ENCODE measurements at regions not wholly inside any gene's neighbourhood (a gene's known extent, or its start where the extent isn't known, plus 50 kb on each side); places are given as distances from the start of the nearest gene placed in this dataset.
"Not testable (repeated sequence)": the region's sequence is repeated elsewhere in the genome, so short reads cannot be mapped to it uniquely, and the experiment has no call there.

DNA sequence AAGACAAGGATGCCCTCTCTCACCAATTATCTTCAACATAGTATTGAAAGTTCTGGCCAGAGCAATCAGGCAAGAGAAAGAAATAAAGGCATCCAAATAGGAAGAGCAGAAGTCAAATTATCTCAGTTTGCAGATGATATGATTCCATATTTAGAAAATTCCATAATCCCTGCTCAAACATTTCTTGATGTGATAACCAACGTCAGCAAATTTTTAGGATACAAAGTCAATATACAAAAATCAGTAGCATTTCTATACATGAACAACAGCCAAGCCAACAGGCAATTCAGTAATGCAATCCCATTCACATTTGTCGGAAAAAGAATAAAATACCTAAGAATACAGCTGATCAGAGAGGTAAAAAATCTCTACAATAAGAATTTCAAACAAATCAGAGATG, 969.7 kb upstream of the USP15 start:
- DNase-seq (ENCODE audit: low read depth in 2 of 2) = no peak

DNA sequence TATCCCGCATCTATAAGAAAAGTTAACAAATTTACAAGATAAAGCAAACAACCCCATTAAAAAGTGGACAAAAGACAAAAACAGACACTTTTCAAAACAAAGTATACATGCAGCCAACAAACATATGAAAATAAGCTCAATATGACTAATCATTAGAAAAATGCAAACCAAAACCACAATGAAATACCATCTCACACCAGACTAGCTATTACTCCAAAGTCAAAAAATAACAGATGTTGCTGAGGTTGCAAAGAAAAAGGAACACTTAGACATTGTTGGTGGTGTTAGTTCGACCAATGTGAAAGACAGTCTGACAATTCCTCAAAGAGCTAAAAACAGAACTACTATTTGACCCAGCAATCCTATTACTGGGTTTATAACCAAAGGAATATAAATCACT, 968.6 kb upstream of the USP15 start:
- no peak for DNase-seq (ENCODE audit: low read depth in 2 of 2)

DNA sequence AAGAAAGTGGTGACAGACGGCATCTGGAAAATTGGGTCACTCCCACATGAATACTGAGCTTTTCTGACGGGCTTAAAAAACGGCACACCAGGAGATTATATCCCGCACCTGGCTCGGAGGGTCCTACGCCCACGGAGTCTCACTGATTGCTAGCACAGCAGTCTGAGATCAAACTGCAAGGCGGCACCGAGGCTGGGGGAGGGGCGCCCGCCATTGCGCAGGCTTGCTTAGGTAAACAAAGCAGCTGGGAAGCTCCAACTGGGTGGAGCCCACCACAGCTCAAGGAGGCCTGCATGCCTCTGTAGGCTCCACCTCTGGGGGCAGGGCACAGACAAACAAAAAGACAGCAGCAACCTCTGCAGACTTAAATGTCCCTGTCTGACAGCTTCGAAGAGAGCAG, 966.2 kb upstream of the USP15 start:
- not testable (repeated sequence) for DNase-seq (ENCODE audit: low read depth in 2 of 2)

DNA sequence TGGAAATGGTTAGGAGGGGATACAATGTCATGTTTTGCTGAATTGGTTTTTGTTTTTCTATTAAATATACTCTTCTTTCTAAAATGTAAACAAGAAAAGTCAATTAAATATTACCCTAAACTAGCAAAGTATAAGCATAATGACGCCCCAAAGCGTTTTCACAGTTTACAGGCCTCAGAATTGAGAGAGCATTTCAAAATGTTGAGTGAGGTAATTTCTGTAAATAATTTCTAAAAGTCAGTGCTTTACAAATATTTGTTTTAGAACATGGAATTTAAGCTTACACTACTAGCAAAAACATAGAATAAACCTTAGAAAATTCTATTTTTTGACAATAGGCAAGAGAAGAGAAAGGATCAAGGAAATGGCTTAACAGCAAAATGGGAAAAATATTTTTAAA, 958.4 kb upstream of the USP15 start:
- no peak for DNase-seq (ENCODE audit: low read depth in 2 of 2)

DNA sequence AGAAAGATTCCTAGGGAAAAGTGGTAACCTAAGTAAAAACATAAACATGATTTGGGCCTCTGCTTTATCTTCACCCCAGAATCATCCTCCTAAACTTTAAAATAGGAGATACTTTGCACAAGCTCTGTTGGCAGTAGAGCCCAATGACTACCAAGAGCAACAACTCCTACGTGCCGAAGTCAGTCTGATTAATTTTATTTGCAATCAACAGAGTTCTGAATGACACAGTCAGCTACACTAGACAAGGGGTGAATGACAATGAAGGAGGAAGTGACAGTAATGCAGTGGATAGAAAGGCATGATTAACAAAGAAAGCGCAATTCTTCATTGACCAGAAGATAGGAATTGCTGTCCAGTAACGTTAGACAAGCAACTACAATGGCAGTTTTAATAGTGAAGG, 957.9 kb upstream of the USP15 start:
- no peak for DNase-seq (ENCODE audit: low read depth in 2 of 2)

DNA sequence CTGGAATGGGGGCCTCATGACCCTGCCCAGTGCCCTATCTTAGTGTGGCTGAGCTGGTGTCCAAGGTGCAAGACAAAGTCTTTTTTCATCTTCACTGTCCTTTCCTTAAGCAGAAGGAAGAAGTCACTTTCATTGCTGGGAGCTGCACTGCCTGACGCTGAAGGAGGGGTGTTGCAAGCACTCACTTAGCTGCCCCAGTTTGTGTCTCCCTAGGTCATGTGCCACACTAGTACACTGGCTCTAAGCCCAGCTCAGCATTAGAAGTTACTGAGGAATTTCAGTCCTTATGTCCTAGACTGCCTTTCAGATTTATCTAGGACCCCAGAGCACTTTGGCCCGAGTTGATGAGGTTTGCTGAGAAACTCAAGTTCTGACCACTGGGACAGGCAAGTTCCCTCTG, 952.0 kb upstream of the USP15 start:
- no peak for DNase-seq (ENCODE audit: low read depth in 2 of 2)

DNA sequence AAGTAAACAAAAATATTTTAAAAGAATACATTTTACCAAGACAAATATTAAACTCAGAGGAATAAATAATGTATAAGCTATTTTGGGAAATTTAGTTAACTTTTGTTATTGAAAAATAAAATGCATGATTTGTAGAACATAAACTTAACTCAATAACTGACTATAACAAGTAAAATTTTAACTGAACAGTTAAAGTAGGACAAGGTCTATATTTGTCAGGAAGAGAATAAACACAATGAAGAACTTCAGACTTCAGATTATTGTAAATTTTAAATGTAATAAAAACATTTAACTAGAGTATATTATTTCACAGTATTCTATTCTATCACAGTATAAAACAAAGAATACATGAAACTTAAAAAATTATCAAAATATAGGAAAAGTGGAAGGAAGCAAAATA, 948.8 kb upstream of the USP15 start:
- DNase-seq (ENCODE audit: low read depth in 2 of 2) = no peak

DNA sequence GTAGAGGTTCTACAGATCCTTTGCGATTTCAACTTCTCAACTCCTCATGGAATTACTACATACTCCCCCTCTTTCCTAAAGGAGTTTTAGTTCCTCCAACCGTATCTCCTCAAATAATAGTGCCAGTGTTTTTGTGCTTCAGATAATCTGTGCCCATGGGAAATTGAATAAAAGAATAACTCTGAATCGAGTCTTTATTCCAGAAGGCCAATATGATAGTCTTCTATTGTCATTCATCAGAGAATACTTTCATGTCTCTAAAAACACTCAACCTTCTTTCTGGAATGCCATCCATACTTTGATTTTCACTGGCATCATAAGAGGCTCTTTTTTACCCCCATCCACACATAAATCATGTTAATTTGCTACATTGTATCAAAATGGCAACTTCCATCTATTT, 911.3 kb upstream of the USP15 start:
- no peak for DNase-seq (ENCODE audit: low read depth in 2 of 2)

DNA sequence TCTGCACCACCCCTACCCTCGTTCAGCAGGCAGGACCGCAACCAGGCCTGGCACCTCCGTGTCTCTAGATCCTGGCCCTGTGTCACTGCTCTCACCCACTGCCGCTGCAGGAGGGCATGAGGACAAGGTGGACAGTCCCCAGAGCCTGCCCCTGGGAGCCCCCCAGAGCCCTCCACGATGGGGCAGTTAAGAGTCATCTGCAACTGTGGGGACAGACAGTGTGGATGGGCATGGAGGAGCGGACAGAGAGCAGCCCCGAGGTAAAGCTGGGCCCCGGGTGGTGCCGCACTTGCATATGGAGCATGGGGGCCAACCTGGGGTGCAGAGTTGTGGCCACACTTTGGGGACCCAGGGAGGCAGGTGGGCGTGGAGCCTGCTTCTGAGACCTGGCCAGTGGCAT, 905.1 kb upstream of the USP15 start:
- no peak for DNase-seq (ENCODE audit: low read depth in 2 of 2)

DNA sequence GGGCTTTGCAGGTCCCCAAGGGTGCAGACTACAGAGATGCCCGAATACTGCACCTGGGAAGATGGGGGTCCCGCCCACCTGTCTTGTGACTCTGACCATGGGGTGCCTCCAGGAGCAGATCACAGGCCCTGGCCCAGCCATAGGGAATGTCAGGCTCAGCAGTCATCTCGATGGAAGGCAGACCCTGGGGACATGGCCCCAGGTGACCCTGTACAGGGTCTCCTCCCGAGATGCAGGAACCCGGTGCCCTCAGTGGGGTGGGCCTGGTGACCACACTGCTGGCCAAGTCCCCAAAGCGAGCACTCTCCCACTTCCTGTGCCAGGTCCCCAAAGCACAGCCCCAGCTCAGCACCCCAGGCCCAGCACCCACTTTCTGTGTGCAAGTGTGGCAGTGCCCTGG, 903.7 kb upstream of the USP15 start:
- DNase-seq (ENCODE audit: low read depth in 2 of 2) = no peak

DNA sequence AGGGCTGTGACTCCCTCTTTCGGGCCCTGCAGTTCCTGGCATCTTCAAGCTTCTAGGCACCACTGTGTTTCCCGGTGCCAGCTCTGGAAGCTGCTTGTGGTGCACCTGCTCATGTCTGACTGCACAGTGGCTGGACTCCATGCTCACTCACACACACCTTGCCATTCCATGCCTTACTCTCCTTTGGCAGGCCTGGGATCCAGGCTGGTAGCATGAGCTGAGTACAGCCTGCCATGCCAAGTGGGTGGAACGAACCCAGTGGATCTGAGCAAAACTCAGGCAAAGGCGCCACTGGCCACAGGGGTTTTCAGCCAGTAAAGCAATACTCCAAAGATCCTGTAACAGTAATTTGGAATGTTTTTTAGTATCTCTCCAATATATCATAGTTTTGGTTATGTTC, 902.7 kb upstream of the USP15 start:
- DNase-seq (ENCODE audit: low read depth in 2 of 2) = no peak

DNA sequence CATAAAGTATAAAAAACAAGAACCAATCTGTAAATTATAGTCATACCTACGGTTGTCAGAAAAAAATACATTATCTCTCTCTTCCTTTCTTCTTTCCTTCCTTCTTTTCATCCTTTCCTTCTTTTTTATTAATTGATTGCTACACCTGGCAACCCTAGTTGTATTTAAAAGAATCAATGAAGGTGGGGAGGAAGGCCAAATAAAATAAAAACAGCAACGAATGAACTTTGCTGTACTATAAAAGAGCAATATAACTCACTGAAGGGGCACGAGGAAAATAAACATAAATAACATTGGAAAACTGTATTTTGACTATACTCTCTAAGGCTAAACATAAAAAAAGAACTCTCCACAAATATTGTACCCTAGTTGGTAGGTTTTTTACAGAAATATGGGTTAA, 898.2 kb upstream of the USP15 start:
- no peak for DNase-seq (ENCODE audit: low read depth in 2 of 2)

DNA sequence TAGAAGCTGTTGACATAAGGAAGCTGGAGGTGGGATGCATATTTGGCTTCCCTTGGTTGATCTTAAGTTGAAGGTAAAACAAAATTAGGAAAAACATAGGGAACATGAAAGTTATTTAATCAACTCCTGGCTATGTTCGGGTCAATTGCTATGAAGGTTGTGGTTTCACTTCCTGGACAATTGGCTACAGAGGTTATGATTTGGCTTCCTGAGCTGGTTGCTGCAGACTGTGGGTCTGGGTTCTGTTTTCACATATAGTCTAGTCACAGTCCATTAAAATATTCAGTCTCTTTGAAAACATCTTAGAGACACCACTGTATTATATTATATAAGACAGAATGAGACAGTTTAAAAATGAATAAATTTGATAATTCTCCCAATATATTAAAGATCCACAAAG, 895.2 kb upstream of the USP15 start:
- no peak for DNase-seq (ENCODE audit: low read depth in 2 of 2)

DNA sequence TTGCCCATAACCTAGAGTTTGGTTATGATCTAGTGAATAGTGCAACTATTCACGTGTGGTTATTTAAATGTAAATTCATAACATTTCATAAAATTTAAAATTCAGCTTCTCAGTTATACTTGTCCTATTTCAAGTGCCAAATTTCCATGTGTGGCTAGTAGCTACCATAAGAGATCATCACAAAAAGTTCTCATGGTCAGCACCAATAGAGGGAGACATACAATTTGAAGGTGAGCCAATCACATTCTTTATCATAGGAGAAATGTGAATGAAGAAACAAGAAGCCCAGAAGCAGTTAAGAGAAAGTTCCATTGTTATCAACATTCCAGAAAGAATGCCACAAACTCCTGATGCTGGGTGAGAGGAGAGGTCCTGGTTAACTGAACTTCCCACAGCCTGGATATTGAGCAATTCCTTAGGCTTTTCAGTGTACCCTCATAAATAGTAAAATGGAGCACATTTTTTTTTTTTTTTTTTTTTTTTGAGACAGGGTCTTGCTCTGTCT, 892.9 kb upstream of the USP15 start:
- no peak for DNase-seq (ENCODE audit: low read depth in 2 of 2)

DNA sequence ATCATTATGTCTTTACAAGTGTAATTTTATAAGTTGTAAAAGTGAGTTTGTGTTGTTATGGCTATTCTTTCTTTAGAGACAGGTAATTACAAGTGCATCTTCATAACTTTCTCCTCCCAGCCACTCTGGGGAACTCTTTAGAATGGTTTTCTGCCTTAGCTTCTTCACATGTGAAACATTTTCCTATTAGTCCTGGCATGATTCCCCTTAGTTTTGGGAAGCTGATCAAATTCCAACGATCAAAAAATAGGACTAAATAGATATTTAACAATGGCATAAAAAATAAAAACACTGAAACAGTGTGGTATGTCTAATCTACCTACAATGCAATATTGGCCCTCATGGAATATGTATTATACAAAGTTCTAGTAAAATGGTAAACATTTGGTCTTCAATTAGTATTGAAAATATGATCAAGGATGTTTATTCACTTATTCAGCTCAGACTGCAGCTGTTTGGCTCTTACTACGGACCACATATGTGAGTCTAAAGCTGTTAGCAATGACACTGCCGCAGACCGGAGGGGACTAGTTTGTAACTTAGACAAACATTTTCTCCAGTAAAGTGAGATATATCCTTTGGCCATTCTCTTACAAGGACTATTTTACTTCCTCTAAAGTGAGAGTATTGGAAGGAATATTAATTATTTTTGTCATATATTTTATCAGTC, 890.8 kb upstream of the USP15 start:
- DNase-seq (ENCODE audit: low read depth in 2 of 2) = no peak

DNA sequence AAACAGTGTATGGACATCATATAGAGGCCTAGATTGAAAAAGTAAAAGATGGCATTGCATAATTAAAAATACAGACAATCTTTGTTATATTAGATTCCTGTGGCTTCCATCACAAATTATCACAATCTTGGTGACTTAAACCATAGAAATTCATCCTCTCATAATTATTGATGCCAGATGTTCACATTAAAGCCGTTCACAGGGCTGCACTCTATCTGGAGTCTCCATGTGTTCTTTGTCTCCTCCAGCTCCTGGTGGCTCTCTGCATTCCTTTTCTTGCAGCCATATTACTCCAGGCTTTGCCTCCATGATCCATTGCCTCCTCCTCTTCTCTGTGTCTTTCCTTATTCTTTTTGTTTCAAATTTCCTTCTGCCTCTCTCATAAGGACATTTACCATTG, 875.7 kb upstream of the USP15 start:
- DNase-seq (ENCODE audit: low read depth in 2 of 2) = no peak

DNA sequence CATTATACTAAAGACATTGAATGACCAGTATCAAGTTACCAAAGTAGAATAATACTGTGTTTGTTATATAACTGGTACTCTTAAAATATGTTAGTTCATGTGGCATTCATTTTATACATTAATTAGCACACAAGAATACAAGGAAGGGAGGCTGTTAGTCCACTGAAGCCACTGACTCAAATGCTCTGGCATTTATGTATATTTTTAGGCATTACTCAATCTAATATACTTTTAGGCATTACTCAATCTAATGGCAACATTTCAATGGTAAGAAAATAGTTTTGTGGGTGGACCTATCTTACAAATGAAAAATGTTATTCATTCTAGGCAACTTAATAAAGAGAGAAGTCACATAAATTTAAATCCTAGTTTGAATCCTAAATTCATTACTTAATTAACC, 874.4 kb upstream of the USP15 start:
- DNase-seq (ENCODE audit: low read depth in 2 of 2) = no peak

DNA sequence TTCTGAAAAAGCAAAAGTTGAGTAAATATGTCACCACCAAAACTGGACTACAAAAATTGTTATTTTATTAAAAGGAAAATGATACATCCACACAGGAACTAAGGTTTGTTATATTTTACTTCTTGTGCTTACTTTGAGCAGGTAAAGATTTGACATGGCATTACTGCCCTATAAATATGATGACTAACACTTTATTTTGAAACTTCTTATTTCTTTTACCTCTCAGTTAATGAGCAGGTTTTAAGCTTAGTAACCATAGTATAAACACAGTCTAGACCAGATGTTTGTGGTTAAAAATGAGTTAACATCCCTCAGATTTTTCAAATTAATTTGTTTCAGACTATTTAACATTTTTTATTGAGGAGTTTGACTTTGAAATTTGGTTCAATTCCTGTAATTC, 862.5 kb upstream of the USP15 start:
- DNase-seq (ENCODE audit: low read depth in 2 of 2) = no peak

DNA sequence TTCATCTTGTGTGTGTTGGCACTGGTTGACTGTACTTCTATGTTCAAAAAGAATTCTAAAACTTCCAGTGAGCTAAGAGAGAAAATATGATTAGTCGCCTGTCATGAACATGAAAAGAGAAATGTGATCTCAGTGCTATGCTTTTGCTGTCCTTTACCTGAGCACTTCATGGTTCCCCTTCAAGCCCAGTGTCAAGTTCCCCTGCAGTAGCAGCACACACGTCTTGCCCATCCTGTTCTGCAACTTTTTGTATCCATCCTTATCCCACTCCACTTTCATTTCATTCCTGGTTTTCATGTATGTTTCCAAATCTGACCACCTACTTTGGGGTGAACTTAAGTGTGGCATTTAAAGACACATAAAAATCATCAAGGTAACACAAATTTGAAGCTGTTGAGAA, 848.0 kb upstream of the USP15 start:
- no peak for DNase-seq (ENCODE audit: low read depth in 2 of 2)

DNA sequence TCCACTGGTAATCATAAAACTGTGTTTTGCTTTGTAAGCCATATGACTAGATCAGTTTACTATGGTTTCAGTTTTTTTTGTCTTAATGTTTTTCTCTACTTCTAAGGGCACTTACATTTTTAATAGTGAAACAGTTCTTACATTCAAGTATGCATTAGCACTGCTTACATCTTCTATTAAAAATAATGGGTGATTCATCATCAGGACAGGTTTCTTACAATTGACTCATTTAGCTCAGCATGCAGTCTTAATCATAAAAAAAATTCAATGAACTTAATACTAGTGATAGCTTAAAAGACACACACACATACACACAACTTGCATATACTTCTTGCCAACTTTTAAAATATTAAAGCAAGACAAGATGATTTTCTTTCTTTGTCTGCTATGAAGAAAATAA, 845.7 kb upstream of the USP15 start:
- no peak for DNase-seq (ENCODE audit: low read depth in 2 of 2)

DNA sequence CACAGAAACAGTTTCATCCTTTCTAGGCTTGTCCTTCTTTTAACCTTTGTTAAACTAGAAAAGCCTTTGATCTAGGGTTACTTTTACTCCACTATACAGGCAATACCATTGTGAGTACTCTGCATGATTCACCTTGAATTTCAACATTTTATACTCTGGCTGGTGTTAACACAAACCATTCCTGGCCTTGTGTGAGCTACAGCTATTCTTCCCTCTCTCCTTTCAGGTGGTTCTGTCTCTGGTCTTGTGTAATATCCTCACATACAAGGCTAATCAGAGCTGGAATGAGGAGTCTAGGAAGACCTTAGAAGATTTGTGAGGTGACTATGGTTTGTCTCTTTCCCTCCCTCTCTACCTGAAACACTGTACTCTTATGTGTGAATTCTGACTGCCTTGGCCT, 837.4 kb upstream of the USP15 start:
- no peak for DNase-seq (ENCODE audit: low read depth in 2 of 2)

DNA sequence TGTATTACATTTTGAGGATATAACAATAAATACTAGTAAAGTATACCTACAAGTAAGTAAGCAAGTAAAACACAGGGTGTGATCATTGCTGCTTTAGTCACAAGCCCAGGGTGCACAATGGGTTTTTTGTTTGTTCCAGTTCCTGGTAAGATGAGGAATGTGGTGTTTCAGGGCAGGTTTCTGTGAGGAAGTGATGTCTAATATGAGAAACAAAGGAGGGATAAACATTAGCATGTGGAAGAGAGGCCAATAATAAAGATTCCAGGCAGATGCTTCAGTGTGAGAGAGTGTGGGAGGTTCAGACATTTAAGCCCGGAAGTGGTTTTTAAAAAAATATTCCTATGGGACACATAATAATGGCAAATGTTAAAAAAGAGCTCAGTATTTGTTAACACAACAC, 808.1 kb upstream of the USP15 start:
- no peak for DNase-seq (ENCODE audit: low read depth in 2 of 2)

DNA sequence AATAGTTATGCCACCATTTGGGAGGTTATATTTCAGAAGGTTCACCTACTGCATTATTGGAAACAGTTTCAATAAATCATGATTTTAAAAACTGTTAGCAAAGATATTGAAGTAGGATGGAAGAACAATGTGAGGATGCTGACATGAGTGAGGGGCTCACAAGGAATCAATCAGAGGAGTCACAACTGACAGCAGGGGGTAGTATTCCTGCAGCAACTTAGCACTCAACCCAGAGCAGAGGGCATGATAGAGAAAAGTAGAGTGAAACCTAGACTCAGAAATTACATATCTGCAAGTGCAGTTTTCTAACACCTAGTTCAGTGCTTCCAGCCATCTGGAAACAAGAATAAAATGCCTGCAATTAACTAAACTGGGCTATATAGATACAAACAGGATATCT, 772.5 kb upstream of the USP15 start:
- no peak for DNase-seq (ENCODE audit: low read depth in 2 of 2)

Measured in stimulated activated CD4-positive, alpha-beta T cell treated with anti-CD3 and anti-CD28 coated beads, Interleukin-15, amount 100 ng/mL, for 48 hours (primary cell).